ENCODE measurements at regions not wholly inside any gene's neighbourhood (a gene's known extent, or its start where the extent isn't known, plus 50 kb on each side); places are given as distances from the start of the nearest gene placed in this dataset.
"Not testable (repeated sequence)": the region's sequence is repeated elsewhere in the genome, so short reads cannot be mapped to it uniquely, and the experiment has no call there.

- DNase-seq: not testable (repeated sequence)
Measured at GRCh38 chr5:34189246-34189645, 146.2 kb upstream of the C1QTNF3 start.

GRCh38 chr5:34189752-34190411 is 146.9 kb upstream of the C1QTNF3 start:
- not testable (repeated sequence) for DNase-seq

GRCh38 chr5:34190466-34190865 is 147.5 kb upstream of the C1QTNF3 start:
- DNase-seq: not testable (repeated sequence)

GRCh38 chr5:34191279-34191744 is 148.3 kb upstream of the C1QTNF3 start:
- not testable (repeated sequence) for DNase-seq

- not testable (repeated sequence) for DNase-seq
Measured at GRCh38 chr5:34192064-34192922, 149.3 kb upstream of the C1QTNF3 start.

GRCh38 chr5:34192923-34193262 is 149.9 kb upstream of the C1QTNF3 start:
- DNase-seq: not testable (repeated sequence)

GRCh38 chr5:34193297-34193696 is 150.3 kb upstream of the C1QTNF3 start:
- DNase-seq: not testable (repeated sequence)

- not testable (repeated sequence) for DNase-seq
Measured at GRCh38 chr5:34193804-34194203, 150.8 kb upstream of the C1QTNF3 start.

- not testable (repeated sequence) for DNase-seq
Measured at GRCh38 chr5:34196091-34196490, 153.1 kb upstream of the C1QTNF3 start.

GRCh38 chr5:34205347-34205746 is 162.3 kb upstream of the C1QTNF3 start:
- DNase-seq: not testable (repeated sequence)

GRCh38 chr5:34217386-34217785 is 174.4 kb upstream of the C1QTNF3 start:
- DNase-seq: not testable (repeated sequence)

- DNase-seq: not testable (repeated sequence)
Measured at GRCh38 chr5:34221329-34222073, 178.5 kb upstream of the C1QTNF3 start.

- DNase-seq: not testable (repeated sequence)
Measured at GRCh38 chr5:34223158-34223557, 180.1 kb upstream of the C1QTNF3 start.

- not testable (repeated sequence) for DNase-seq
Measured at GRCh38 chr5:34230402-34230801, 187.4 kb upstream of the C1QTNF3 start.

GRCh38 chr5:34243802-34244201 is 200.8 kb upstream of the C1QTNF3 start:
- DNase-seq: not testable (repeated sequence)

GRCh38 chr5:34244281-34245031 is 201.4 kb upstream of the C1QTNF3 start:
- not testable (repeated sequence) for DNase-seq

GRCh38 chr5:34245032-34245394 is 202.0 kb upstream of the C1QTNF3 start:
- not testable (repeated sequence) for DNase-seq

- DNase-seq: not testable (repeated sequence)
Measured at GRCh38 chr5:34245813-34246212, 202.8 kb upstream of the C1QTNF3 start.

GRCh38 chr5:34258598-34258997 is 215.6 kb upstream of the C1QTNF3 start:
- DNase-seq: not testable (repeated sequence)

- DNase-seq: not testable (repeated sequence)
Measured at GRCh38 chr5:34261020-34261419, 218.0 kb upstream of the C1QTNF3 start.

GRCh38 chr5:34266151-34266550 is 223.1 kb upstream of the C1QTNF3 start:
- DNase-seq: not testable (repeated sequence)

GRCh38 chr5:34296759-34297158 is 253.7 kb upstream of the C1QTNF3 start:
- not testable (repeated sequence) for DNase-seq

Measured in midbrain (tissue), 1 donor.